ENCODE measurements at regions not wholly inside any gene's neighbourhood (a gene's known extent, or its start where the extent isn't known, plus 50 kb on each side); places are given as distances from the start of the nearest gene placed in this dataset.

- DNase-seq: no peak
- intact Hi-C loops (cut with DNase I): no loop called here
- no peak for ATAC-seq (ENCODE audit: poor library complexity)
Observed at GRCh38 chr3:69591164-69591736, 148.0 kb upstream of the MITF start.

DNA sequence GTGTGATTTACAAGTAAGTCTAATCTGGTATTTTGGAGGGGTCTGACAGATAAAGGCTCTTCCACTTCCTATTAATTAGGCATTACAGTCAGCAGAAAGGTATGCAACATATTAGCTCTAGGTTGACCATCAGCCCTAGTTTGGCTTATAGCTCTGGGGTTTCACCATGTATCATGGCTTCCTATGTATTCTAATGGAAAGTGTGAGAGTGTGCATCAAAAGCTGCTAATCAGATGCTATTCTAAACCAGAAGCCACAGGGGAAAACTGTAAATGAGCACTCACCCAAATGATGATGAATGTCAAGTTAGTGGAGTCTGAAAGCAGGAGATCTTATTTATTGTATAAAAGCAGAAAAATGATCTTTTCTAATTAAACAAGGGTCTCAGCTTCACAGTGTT, 149.2 kb upstream of the MITF start:
- DNase-seq: no peak
- no peak for ATAC-seq (ENCODE audit: poor library complexity)
- intact Hi-C loops (cut with DNase I): no loop called here

GRCh38 chr3:69588170-69588569, 151.1 kb upstream of the MITF start:
- no peak for ATAC-seq (ENCODE audit: poor library complexity)
- intact Hi-C loops (cut with DNase I): no loop called here
- no peak for DNase-seq

DNA sequence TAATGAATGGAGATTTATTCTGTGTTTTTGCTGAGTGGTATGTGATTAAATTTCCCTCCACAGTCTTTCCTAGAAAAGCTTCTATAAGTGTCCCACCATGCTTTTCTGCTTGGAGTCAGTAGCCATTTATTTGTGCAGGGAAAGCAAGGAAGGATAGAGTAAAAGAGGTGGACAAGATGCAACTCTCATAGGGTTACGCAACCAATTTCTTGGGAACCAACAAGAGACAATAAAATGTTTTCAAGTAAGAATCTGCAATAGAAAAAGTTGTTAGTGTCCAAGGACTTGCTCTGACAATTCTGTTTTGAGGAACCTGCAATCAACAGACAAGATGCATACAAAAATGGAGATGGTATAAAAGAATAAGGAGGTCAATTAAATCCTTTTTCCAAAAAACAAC, 153.8 kb upstream of the MITF start:
- intact Hi-C loops (cut with DNase I): no loop called here
- ATAC-seq (ENCODE audit: poor library complexity): no peak
- DNase-seq: no peak

GRCh38 chr3:69582044-69582443, 157.2 kb upstream of the MITF start:
- DNase-seq: no peak
- intact Hi-C loops (cut with DNase I): no loop called here
- ATAC-seq (ENCODE audit: poor library complexity): no peak

DNA sequence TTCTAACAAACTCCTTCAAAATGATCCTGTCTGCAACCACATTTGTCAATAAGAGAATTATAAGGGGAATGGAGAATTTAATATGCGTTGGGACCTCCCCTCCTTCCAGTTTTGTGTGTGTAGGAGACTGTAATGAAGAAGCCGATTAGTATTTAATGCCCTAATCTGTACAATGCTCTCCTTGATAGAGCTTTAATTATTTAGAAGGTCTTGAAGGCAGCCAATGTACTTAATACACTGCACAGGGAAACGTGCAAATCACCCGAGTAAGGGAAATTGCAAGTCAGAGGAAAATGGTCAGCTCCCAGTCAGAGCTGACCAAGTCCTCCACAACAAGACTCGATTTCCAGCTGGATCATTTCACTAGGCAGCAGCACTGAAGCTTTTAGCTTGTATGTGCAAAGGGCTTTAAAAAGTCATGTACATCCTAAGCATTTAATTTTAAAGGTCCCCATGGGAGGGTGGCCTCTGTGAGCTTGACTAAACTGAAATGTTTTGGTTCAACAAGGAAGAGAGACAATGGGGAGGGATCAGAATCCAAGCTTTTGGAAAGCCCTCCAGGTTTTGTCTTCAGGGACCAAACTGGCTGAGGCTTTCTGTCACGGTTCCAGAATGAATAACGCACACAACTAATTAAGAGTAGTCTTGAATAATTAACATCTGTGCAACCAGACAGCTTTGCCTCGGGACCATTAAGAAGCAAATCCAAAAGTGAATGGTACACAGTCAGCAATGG, 159.8 kb upstream of the MITF start:
- peak; percentile 51 for ATAC-seq (ENCODE audit: poor library complexity)
- no peak for DNase-seq
- intact Hi-C loops (cut with DNase I): no loop called here

DNA sequence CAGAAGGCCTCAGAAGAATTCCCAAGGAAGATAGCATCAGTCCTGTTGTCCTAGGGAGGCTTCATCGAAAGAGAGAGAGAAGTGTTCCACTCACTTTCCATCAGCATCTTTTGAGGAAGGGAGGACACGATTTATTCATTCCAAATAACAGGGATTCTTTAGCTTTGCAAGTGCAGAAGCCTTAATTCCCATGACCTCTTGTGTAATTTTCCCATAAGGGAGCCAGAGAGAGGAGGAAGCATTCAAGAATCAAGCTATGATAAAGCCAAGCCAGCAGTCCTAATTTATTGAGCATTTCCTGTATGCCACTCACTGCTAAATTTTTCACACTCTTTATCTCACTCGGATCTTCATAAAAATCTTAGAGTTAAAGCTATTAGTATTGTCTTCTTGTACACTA, 169.7 kb upstream of the MITF start:
- DNase-seq (no peak), ATAC-seq (ENCODE audit: poor library complexity) (peak; percentile 39)
- intact Hi-C loops (cut with DNase I): no loop called here

DNA sequence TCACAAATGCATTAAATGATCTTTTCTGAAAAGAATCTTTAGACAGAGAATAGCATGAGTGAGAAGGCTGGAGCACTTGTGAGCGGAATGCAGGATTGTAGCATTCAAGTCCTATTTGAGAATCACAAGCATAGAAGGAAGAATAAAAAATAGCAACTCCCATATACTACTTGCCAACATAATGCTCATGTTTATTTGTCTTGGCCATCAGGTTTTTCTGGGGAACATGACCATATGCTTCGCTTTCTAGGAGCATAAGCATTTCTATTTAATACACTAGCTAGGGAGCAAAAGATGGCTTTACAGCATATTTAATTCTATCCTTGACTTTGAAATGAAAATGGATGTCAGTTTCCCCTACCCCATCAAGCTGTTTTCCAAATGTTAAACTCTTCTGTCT, 170.3 kb upstream of the MITF start:
- intact Hi-C loops (cut with DNase I): no loop called here
- no peak for ATAC-seq (ENCODE audit: poor library complexity)
- DNase-seq: no peak

DNA sequence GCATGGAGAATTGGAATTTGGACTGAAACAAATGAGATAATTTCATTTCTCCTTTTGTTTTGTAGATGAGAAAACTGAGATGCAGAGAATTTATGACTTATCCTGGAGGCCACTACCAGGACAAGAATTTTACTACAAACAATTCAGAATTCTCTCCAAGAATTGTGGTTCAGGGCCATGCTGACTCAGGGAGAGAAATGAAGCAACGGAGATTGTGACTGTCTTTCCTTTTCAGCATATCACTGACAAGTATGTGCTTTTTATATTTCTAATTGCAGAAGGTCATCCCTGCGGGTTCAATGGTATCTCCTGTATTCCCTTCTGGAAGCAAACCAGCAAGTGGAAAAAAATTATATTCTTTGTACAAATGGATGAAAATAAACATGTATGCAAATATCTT, 170.8 kb upstream of the MITF start:
- DNase-seq: no peak
- ATAC-seq (ENCODE audit: poor library complexity): peak; percentile 35
- intact Hi-C loops (cut with DNase I): no loop called here

GRCh38 chr3:69567710-69568052, 171.6 kb upstream of the MITF start:
- DNase-seq (no peak), ATAC-seq (ENCODE audit: poor library complexity) (no peak)
- intact Hi-C loops (cut with DNase I): no loop called here

GRCh38 chr3:69567023-69567709, 172.1 kb upstream of the MITF start:
- intact Hi-C loops (cut with DNase I): no loop called here
- ATAC-seq (ENCODE audit: poor library complexity): no peak
- no peak for DNase-seq

GRCh38 chr3:69566275-69566674, 173.0 kb upstream of the MITF start:
- DNase-seq (no peak), ATAC-seq (ENCODE audit: poor library complexity) (peak; percentile 29)
- intact Hi-C loops (cut with DNase I): no loop called here

GRCh38 chr3:69565316-69565715, 173.9 kb upstream of the MITF start:
- DNase-seq: no peak
- no peak for ATAC-seq (ENCODE audit: poor library complexity)
- intact Hi-C loops (cut with DNase I): no loop called here

GRCh38 chr3:69563981-69564380, 175.3 kb upstream of the MITF start:
- DNase-seq (no peak), ATAC-seq (ENCODE audit: poor library complexity) (no peak)
- intact Hi-C loops (cut with DNase I): no loop called here

DNA sequence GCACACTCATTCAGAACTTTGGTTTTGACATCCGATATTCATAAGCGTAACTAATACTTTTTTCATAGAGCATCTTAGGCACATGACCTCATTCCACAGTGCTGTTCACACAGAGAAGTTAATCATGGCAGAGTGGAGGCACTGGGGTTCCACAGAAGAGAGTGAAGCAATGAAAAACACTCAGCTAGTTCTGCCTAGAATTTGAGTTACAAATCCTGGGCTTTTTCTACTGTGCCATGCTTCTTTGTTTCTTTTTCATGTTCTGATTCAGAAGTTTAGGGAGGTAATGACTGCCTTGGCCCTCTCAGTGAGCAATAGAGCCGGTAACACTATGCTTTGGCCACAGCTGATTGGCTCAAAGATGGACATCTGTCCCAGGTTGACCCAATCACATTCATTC, 176.1 kb upstream of the MITF start:
- intact Hi-C loops (cut with DNase I): no loop called here
- DNase-seq (no peak), ATAC-seq (ENCODE audit: poor library complexity) (no peak)

DNA sequence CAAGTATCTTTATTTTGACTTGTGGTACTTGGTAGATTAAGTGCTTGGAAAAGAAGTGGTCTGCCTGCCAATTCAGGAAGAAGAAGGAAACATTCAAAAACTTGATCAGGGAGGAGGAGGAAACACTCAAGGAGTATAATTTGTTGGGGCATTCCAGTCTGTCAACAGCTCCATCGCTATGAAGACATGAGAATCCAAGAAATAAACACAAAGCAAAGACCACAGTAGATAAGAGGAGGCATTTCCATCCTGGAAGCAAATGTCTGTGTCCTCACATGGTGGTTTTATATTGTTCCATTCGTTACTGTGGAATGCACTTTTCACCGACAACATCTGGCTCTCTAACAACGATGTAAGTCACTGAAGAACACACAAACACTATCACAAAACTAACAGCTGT, 176.1 kb upstream of the FRMD4B start:
- ATAC-seq (ENCODE audit: poor library complexity) (no peak), DNase-seq (no peak)
- intact Hi-C loops (cut with DNase I): no loop called here

GRCh38 chr3:69560818-69561217, 174.9 kb upstream of the FRMD4B start:
- ATAC-seq (ENCODE audit: poor library complexity) (no peak), DNase-seq (no peak)
- intact Hi-C loops (cut with DNase I): no loop called here

- intact Hi-C loops (cut with DNase I): no loop called here
- ATAC-seq (ENCODE audit: poor library complexity): no peak
- no peak for DNase-seq
Observed at GRCh38 chr3:69560116-69560515, 174.2 kb upstream of the FRMD4B start.

- ATAC-seq (ENCODE audit: poor library complexity) (peak; percentile 92), DNase-seq (no peak)
- intact Hi-C loops (cut with DNase I): loop anchor here (10.0 kb wide), 1 partner anchor 96 kb away; no protein-coding TSS in a partner anchor
Observed at GRCh38 chr3:69558912-69559311, 173.0 kb upstream of the FRMD4B start.

- no peak for DNase-seq
- ATAC-seq (ENCODE audit: poor library complexity): no peak
- intact Hi-C loops (cut with DNase I): loop anchor here (10.0 kb wide), 1 partner anchor 100 kb away; no protein-coding TSS in a partner anchor
Observed at GRCh38 chr3:69554576-69554975, 168.7 kb upstream of the FRMD4B start.

Data from Right ventricle myocardium superior (tissue), 1 donor.